Endothelial cell of umbilical vein (primary cell): ENCODE measurements at regions not wholly inside any gene's neighbourhood (a gene's known extent, or its start where the extent isn't known, plus 50 kb on each side); places are given as distances from the start of the nearest gene placed in this dataset.
A peak's percentile ranks its signal among the peaks of the same experiment; 100 is the strongest.

Experiments used
- CTCF ChIP-seq, 2 donors: IDR thresholded peaks; 1 replicate in 1 of 2; 2 replicates in 1 of 2; pipeline ENCODE4 v1.5.1; 2011; ENCODE audit warnings: low read length in 2 of 2, mild to moderate bottlenecking in 2 of 2, moderate library complexity in 2 of 2, control low read depth in 1 of 2, inconsistent platforms in 1 of 2, low read depth in 1 of 2; ENCODE audit not compliant: insufficient read depth in 1 of 2; ENCODE audit errors: extremely low read depth in 1 of 2
- FOS ChIP-seq: IDR thresholded peaks from 2 replicates; pipeline ENCODE4 v1.6.1; 2011; ENCODE audit warnings: mild to moderate bottlenecking, low read length, moderate library complexity, borderline replicate concordance; ENCODE audit not compliant: insufficient read depth
- MAX ChIP-seq: IDR thresholded peaks from 2 replicates; pipeline ENCODE4 v1.6.1; 2011; ENCODE audit not compliant: insufficient read depth, insufficient read length
- MYC ChIP-seq: IDR thresholded peaks from one replicate; pipeline ENCODE4 v1.6.1; 2011; ENCODE audit warnings: mild to moderate bottlenecking, low read depth, low read length
- POLR2A ChIP-seq: IDR thresholded peaks from 2 replicates; pipeline ENCODE4 v1.6.1; 2012; ENCODE audit warnings: low read depth, mild to moderate bottlenecking, control low read depth, low read length

GRCh38 chr13:26929971-26930730 lies 169.6 kb upstream of the GPR12 start:
- no peak for TF ChIP-seq POLR2A
- peak; percentile 89 to 95 for TF ChIP-seq CTCF (IDR thresholded peaks at IDR 0.05; ENCODE audit: extremely low read depth in 1 of 2, insufficient read depth in 1 of 2, low read depth in 1 of 2, low read length in 2 of 2)
- no peak for TF ChIP-seq MAX
- no peak for TF ChIP-seq MYC
- TF ChIP-seq FOS: no peak
